Stimulated activated CD4-positive, alpha-beta T cell treated with anti-CD3 and anti-CD28 coated beads, Interleukin-2, amount 100 ng/mL, for 24 hours (primary cell): ENCODE measurements at regions not wholly inside any gene's neighbourhood (a gene's known extent, or its start where the extent isn't known, plus 50 kb on each side); places are given as distances from the start of the nearest gene placed in this dataset.

ENCODE experiments used
- DNase-seq, 2 donors: peaks; one replicate each; pipeline ENCODE4 v3.0.0-alpha.2; 2020

GRCh38 chr5:89246864-89247263, 363.9 kb upstream of the MEF2C start:
- no peak for DNase-seq

DNA sequence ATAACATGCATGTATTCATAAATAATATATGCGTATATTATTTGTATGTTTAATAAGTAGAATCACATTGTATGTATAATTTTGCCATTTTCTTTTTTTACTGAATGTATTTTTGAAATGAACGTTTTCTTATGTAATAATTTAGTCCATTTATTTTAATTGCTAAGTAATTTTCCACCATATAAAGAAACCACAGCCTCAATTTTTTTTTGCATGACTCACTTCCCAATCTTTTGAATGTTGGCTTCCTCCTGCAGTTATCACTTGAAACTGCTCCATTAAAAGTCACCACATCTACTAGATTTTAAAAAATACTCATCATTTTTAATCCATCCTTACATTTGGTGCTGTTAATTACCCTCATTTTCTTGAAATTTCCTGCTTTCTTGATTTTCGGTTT, 363.3 kb upstream of the MEF2C start:
- DNase-seq, result no peak

DNA sequence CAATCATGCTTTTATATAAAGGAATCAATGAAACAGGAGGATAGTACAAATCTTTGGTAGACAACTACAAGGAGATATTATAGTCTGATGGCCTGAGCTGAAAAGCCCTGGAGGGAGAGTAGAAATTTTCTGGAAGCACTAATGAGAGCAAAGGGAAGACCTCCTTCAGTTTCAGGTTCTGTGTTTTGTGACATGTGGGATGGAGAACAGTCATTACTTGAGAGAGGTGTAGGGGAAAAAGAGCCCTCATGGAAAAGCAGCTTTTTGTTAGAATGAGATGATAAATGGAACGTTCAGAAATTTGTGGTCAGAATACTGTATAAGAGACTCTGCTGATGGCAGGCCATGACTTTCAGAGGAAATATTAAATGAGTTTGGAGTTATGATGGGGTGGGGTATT, 360.6 kb upstream of the MEF2C start:
- no peak for DNase-seq

DNA sequence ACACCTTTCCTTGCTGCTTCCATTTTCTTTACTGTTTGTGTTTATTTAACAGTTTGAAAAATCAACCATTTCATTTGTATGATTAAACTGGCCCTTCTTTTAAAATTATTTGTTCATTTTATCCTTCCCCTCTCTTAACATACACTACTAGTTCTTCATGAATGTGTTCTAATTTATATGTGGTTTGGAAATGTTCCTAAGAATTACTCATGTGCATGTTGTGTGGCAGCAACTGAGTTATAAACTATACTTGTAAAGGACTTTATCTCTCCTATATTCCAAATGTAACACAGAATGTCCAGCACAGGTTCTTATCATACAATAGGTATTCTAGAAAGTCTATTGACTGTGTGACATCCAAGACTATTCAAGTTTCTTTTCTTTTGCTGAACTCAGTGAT, 358.2 kb upstream of the MEF2C start:
- DNase-seq, result no peak

- no peak for DNase-seq
Observed at GRCh38 chr5:89236900-89237299, 353.9 kb upstream of the MEF2C start.

- DNase-seq, result no peak
Observed at GRCh38 chr5:89233462-89233861, 350.5 kb upstream of the MEF2C start.

GRCh38 chr5:89232139-89232603, 349.2 kb upstream of the MEF2C start:
- no peak for DNase-seq

- DNase-seq, result no peak
Observed at GRCh38 chr5:89230178-89230577, 347.2 kb upstream of the MEF2C start.

GRCh38 chr5:89229331-89230070, 346.5 kb upstream of the MEF2C start:
- DNase-seq, result no peak

- DNase-seq, result no peak
Observed at GRCh38 chr5:89228355-89228754, 345.4 kb upstream of the MEF2C start.

DNA sequence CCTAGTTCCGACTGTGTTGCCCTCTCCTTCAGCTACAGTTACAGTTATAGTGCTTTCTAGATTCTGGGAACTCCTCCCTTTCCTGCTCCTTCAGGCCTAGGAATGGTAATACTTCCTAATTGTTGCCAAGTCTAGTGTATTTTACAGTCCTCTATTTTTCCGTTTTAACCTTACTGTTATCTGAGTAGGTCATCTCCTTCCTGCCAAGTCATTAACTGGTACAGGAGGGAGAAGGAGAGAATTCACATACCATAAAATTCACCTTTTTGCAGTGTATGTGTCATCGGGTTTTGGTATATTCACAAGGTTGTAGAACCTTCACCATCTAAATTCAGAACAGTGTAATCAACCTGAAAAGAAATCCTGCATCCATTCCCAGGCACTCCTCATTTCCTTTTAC, 335.4 kb upstream of the MEF2C start:
- DNase-seq, result no peak

DNA sequence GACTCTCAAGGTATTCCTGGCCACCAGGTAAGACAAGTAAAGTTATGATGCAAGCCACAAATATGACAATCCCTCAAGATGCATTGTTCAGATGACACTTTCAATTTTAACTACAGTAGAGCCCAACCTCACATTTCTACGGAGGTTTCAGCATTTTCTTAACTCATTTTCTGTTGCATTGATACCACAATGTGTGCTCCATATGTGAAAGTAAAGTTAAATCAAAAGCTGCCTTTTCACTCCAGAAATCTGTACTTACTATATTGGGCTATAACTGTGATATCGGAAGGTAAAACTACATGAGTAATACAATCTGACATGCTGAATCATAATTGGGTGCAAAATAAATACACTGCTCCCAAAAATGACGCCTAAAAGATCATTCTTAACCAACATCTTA, 333.6 kb upstream of the MEF2C start:
- DNase-seq, result no peak

DNA sequence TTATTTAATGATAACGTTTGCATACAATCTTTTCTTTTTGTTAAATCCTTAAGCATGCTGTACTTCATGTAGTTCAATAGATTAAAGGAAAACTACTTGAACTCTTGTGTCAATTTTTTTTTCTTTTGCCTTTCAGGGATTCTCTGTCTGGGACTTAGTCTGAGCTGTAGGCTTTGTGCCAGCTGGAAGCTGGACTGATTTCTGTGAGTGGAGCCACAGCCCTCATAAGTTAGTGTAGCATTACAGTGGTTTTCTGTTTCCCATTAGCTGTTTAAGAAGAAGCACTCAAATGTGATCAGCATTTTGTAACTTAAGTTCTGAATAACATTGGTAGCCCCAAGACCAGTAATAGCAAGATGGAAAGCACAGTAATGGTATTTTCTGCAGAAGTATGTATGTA, 330.6 kb upstream of the MEF2C start:
- no peak for DNase-seq

- DNase-seq, result no peak
Observed at GRCh38 chr5:89211836-89212235, 328.9 kb upstream of the MEF2C start.

DNA sequence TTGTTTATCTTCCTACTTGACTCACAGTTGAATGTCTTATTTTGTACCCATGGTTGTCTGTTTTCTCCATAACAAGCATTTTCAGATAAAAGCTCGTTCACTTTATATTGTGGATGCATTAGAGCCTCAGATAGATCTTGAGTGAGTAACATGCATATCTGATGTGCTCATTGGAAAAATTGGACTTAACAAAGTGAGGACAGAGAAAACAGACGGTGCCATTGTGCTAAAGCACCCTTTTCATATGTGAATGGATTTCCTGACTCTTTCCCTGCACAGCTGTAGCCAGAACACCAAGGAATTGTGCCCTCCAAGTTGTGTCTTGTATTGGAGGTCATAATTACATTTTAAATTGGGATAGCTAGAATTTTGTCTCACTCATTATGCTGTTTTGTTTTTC, 325.8 kb upstream of the MEF2C start:
- DNase-seq, result no peak

DNA sequence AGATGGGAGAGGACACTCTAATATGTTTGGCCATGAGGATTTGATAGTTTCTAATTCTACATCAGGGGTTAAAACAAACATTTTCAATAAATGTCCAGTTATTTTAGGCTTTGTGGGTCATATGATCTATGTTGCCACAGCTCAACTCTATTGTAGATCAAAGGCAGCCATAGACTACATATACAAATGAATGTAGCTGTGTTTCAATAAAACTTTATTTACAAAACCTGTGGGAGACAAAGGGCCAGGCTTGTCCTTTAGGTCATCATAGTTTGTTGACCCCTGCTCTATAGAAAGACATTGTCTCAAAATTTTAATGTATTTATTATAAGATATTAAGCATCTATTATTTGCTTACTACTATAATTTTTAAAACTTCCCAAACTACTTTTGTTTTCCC, 325.4 kb upstream of the MEF2C start:
- no peak for DNase-seq

GRCh38 chr5:89204756-89205155, 321.8 kb upstream of the MEF2C start:
- no peak for DNase-seq

DNA sequence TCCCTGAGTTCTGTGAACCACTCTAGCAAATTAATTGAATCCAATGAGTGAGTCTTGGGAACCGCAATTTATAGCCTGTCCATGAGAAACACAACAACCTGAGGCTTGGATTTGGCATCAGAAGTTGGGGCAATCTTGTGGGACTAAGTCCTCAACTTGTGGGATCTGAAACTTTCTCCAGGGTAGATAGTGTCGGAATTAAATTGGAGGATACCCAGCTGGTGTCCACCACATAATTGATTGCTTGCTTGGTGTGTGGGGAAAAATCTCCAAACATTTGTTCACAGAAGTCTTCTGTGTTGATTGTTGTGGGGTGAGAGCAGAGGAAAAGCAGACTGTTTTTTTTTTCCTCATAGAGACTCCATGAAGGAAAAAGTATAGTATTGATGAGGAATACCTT, 320.6 kb upstream of the MEF2C start:
- no peak for DNase-seq

DNA sequence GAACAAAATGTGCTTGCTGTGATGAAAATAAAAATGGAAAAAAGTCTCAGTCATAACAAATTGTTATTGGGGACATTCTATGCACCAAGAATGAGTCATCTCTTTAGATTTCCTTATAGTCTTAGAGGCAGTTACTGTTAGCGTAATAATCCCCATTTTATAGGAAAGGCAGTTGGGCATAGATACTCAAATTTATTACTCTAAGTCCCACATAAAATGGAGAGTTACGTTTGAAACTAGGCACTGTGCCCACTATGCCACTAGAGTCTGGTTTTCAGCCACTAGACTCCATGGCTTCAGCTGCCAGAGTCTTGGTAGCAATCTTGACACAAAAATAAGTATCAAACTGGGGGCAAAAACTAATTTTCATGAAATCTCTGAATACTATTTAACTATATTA, 317.9 kb upstream of the MEF2C start:
- no peak for DNase-seq

- no peak for DNase-seq
Observed at GRCh38 chr5:89199306-89199705, 316.3 kb upstream of the MEF2C start.

- no peak for DNase-seq
Observed at GRCh38 chr5:89191374-89191773, 308.4 kb upstream of the MEF2C start.

GRCh38 chr5:89190515-89191265, 307.7 kb upstream of the MEF2C start:
- no peak for DNase-seq

DNA sequence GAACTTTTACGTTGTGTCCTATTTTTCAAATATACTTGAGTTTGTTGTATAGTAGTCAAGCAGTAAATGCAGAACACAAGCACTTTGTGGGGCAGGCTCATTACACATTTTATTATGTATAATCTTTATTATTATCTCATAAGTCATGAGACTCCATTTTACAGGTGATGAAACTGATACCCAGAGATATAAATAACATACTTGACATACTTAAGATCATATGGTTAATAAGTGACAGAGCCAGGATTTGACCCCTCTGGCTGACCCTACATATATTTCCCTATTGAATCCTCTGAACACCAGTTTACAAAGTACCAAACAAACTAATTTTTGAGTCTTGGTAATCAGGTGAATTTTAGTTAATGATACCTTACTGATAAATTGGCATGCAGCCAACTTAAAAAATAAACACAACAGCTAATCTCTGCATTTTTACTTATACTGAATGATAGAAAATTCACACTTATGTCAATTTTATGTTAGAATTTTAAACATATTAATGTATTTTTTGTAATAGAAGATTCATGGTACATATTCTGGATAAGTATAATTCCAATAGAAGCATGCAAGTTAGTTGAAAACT, 305.0 kb upstream of the MEF2C start:
- DNase-seq, result no peak

DNA sequence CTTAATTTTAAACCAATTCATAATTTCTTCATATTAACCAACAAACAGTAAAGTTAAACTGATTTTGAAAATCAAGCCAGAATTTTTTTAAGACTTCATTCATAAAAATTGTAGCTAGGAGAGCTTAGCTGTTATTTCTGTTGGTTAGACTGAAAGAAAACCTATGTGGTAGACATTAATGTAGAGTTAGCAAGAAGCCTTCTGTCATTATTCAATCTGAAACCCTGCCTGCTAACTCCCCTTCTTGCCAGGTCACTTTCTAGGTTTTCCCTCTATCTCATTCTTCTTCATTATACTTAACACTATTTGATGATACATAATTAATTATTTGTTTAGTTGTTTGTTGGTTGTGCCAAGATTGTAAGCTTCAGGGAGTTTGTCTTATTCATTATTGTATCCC, 304.3 kb upstream of the MEF2C start:
- no peak for DNase-seq
